Right ventricle myocardium superior (tissue), 1 donor: ENCODE measurements at regions not wholly inside any gene's neighbourhood (a gene's known extent, or its start where the extent isn't known, plus 50 kb on each side); places are given as distances from the start of the nearest gene placed in this dataset.

Source experiments
- ATAC-seq: fragments of 200-7000 bp; cut with Tn5 transposase; one replicate; pipeline ENCODE4 v1.9.1; 2020; ENCODE audit warnings: mild to moderate bottlenecking; ENCODE audit not compliant: poor library complexity
- DNase-seq: peaks from one replicate; pipeline ENCODE4 v3.0.0-alpha.2; 2020
- intact Hi-C: fragments of 100-400 bp; cut with DNase I; formaldehyde crosslinking; loops from one replicate; pipeline ENCODE4 v1.11.2; 2022
- donor health status: DM: no; HTN: yes; CAD: no; lungs with severe emphysema.

GRCh38 chr2:123971564-123972318 lies 53.3 kb upstream of the CNTNAP5 start:
- ATAC-seq (no peak), DNase-seq (no peak)
- intact Hi-C loops = no loop called here
